GM23338 (cell line): ENCODE measurements at regions not wholly inside any gene's neighbourhood (a gene's known extent, or its start where the extent isn't known, plus 50 kb on each side); places are given as distances from the start of the nearest gene placed in this dataset.

ENCODE experiments used
- ATAC-seq: fragments of 200-7000 bp; cut with Tn5 transposase; 3 replicates; pipeline ENCODE4 v1.9.1; 2020
- DNase-seq: peaks from one replicate; pipeline ENCODE4 v3.0.0-alpha.2; 2015; ENCODE audit warnings: low spot score
- H2AFZ ChIP-seq: fragments of 200-600 bp; sonication (generic); 2 replicates; pipeline ENCODE4 v1.8.0; 2016; ENCODE audit warnings: antibody characterized with exemption, mild to moderate bottlenecking, moderate library complexity
- H3F3A ChIP-seq: fragments of 200-600 bp; sonication (generic); replicated peaks from 2 replicates; pipeline ENCODE4 v1.8.0; 2017; ENCODE audit warnings: antibody characterized with exemption, mixed run types, low read depth
- H3K27ac ChIP-seq: fragments of 200-600 bp; sonication (generic); 2 replicates; pipeline ENCODE4 v1.6.1; 2016; ENCODE audit warnings: low read depth
- H3K27me3 ChIP-seq: fragments of 200-600 bp; sonication (generic); 2 replicates; pipeline ENCODE4 v1.8.0; 2016; ENCODE audit warnings: mild to moderate bottlenecking, mixed run types, moderate library complexity; ENCODE audit not compliant: insufficient read depth
- H3K36me3 ChIP-seq: fragments of 200-600 bp; sonication (generic); 2 replicates; pipeline ENCODE4 v1.8.0; 2016; ENCODE audit warnings: mild to moderate bottlenecking; ENCODE audit not compliant: insufficient read depth
- H3K4me1 ChIP-seq: fragments of 200-600 bp; sonication (generic); 2 replicates; pipeline ENCODE4 v1.8.0; 2016; ENCODE audit warnings: mild to moderate bottlenecking, moderate library complexity; ENCODE audit not compliant: insufficient read depth
- H3K4me2 ChIP-seq: fragments of 200-600 bp; sonication (generic); 2 replicates; pipeline ENCODE4 v1.7.1; 2017; ENCODE audit warnings: mixed run types
- H3K4me3 ChIP-seq: fragments of 200-600 bp; sonication (generic); 2 replicates; pipeline ENCODE4 v1.6.1; 2016; ENCODE audit warnings: mixed run types
- H3K79me2 ChIP-seq: fragments of 200-600 bp; sonication (generic); replicated peaks from 2 replicates; pipeline ENCODE4 v1.8.0; 2017; ENCODE audit warnings: mild to moderate bottlenecking; ENCODE audit not compliant: insufficient read depth
- H3K9me2 ChIP-seq: fragments of 200-600 bp; sonication (generic); 2 replicates; pipeline ENCODE4 v1.8.0; 2017; ENCODE audit not compliant: insufficient read depth
- H4K20me1 ChIP-seq: fragments of 200-600 bp; sonication (generic); replicated peaks from 2 replicates; pipeline ENCODE4 v1.8.0; 2017; ENCODE audit warnings: mild to moderate bottlenecking; ENCODE audit not compliant: insufficient read depth
- H3K27ac Mint-ChIP-seq: 2 replicates; pipeline ENCODE4 v1.8.0; 2020; ENCODE audit warnings: inconsistent platforms, mild to moderate bottlenecking, moderate library complexity, mixed read lengths
- H3K27me3 Mint-ChIP-seq: 3 replicates; pipeline ENCODE4 v1.8.0; 2022; ENCODE audit warnings: low read depth, mild to moderate bottlenecking, moderate library complexity, mixed read lengths, inconsistent platforms; ENCODE audit not compliant: insufficient read depth, poor library complexity
- H3K36me3 Mint-ChIP-seq: 3 replicates; pipeline ENCODE4 v1.8.0; 2021; ENCODE audit warnings: low read depth, mild to moderate bottlenecking, inconsistent platforms, moderate library complexity, mixed read lengths
- H3K4me1 Mint-ChIP-seq: 3 replicates; pipeline ENCODE4 v1.8.0; 2020; ENCODE audit warnings: mild to moderate bottlenecking, inconsistent platforms, mixed read lengths
- H3K4me3 Mint-ChIP-seq: 3 replicates; pipeline ENCODE4 v1.8.0; 2021; ENCODE audit warnings: moderate library complexity, mild to moderate bottlenecking, inconsistent platforms, mixed read lengths
- H3K9me3 Mint-ChIP-seq: 3 replicates; pipeline ENCODE4 v1.8.0; 2020; ENCODE audit warnings: moderate library complexity, mild to moderate bottlenecking, inconsistent platforms, mixed read lengths
- CREB1 ChIP-seq: fragments of 250-450 bp; sonication (Bioruptor Pico); IDR thresholded peaks from 2 replicates; pipeline ENCODE4 v1.5.0; 2020; ENCODE audit warnings: low read depth, mild to moderate bottlenecking, moderate library complexity
- CTCF ChIP-seq, 2 experiments: fragments of 200-600 bp in 1 of 2; sonication (generic) in 1 of 2; conservative IDR thresholded peaks; 2 replicates each; pipeline versions ENCODE4 v1.5.1 to v1.6.1; 2016 to 2017; ENCODE audit warnings: antibody characterized with exemption in 2 of 2, low read depth in 2 of 2, mild to moderate bottlenecking in 2 of 2, moderate library complexity in 1 of 2
- ETS1 ChIP-seq: IDR thresholded peaks from 2 replicates; pipeline ENCODE4 v1.6.1; 2016; ENCODE audit warnings: antibody characterized with exemption
- EZH2phosphoT487 ChIP-seq: fragments of 200-600 bp; sonication (generic); IDR thresholded peaks from one replicate; pipeline ENCODE4 v1.8.1; 2018; ENCODE audit warnings: antibody characterized with exemption; ENCODE audit not compliant: unreplicated experiment
- NANOG ChIP-seq: IDR thresholded peaks from 2 replicates; pipeline ENCODE4 v1.6.1; 2016; ENCODE audit warnings: antibody characterized with exemption, borderline replicate concordance
- POLR2AphosphoS5 ChIP-seq: IDR thresholded peaks from 2 replicates; pipeline ENCODE4 v1.6.1; 2016; ENCODE audit warnings: antibody characterized with exemption, low read depth
- STAT1 ChIP-seq: IDR thresholded peaks from one replicate; pipeline ENCODE4 v1.6.1; 2016; ENCODE audit warnings: antibody characterized with exemption; ENCODE audit not compliant: unreplicated experiment
- ZNF331 ChIP-seq: fragments of 250-450 bp; sonication (Bioruptor Pico); IDR thresholded peaks from 2 replicates; pipeline ENCODE4 v1.5.0; 2020; ENCODE audit warnings: low read depth, mild to moderate bottlenecking, moderate library complexity

- TF ChIP-seq ETS1, result no peak
Measured at GRCh38 chr2:164242409-164242808, 378.9 kb downstream of the GRB14 start (continued).

- Histone ChIP-seq H3K9me2 (no peaks in the 10 kb centered on the region), H3K4me1 (no peaks in the 10 kb centered on the region), H2AFZ (no peak overlapping the region), H3F3A (no peaks in the 10 kb centered on the region), H3K4me2 (no peak overlapping the region), H3K36me3 (no peaks in the 10 kb centered on the region), H3K79me2 (no peaks in the 10 kb centered on the region), H4K20me1 (no peaks in the 10 kb centered on the region), H3K27ac (no peak overlapping the region), H3K27me3 (no peaks in the 10 kb centered on the region), H3K4me3 (no peak overlapping the region)
- no peak for ATAC-seq
- no peak for DNase-seq
- TF ChIP-seq NANOG (no peak), ETS1 (no peak), POLR2AphosphoS5 (no peak), STAT1 (no peak), CTCF (conservative IDR thresholded peaks at IDR 0.05; ENCODE audit: low read depth in 2 of 2) (no peak), EZH2phosphoT487 (no peak), ZNF331 (no peak)
- H3K36me3 Mint-ChIP-seq, result no peaks in the 10 kb centered on the region
- H3K27me3 Mint-ChIP-seq, result no peaks in the 10 kb centered on the region
- H3K4me1 Mint-ChIP-seq, result no peaks in the 10 kb centered on the region
- H3K27ac Mint-ChIP-seq, result no peak overlapping the region
- H3K9me3 Mint-ChIP-seq, result no peaks in the 10 kb centered on the region
- H3K4me3 Mint-ChIP-seq, result no peak overlapping the region
Measured at GRCh38 chr2:164234074-164234473, 387.2 kb downstream of the GRB14 start.

- H3K4me1 Mint-ChIP-seq, result no peaks in the 10 kb centered on the region
- no peak for ATAC-seq
- no peaks in the 10 kb centered on the region for H3K79me2 ChIP-seq
- H3K4me3 Mint-ChIP-seq, result no peak overlapping the region
- no peaks in the 10 kb centered on the region for H3K27me3 Mint-ChIP-seq
- no peaks in the 10 kb centered on the region for H3K36me3 ChIP-seq
- H3K4me2 ChIP-seq, result no peak overlapping the region
- no peak overlapping the region for H3K4me3 ChIP-seq
- no peak overlapping the region for H3K27ac ChIP-seq
- no peak overlapping the region for H2AFZ ChIP-seq
- no peaks in the 10 kb centered on the region for H3K9me3 Mint-ChIP-seq
- no peaks in the 10 kb centered on the region for H4K20me1 ChIP-seq
- DNase-seq, result no peak
- no peaks in the 10 kb centered on the region for H3K27me3 ChIP-seq
- no peaks in the 10 kb centered on the region for H3F3A ChIP-seq
- no peaks in the 10 kb centered on the region for H3K4me1 ChIP-seq
- no peaks in the 10 kb centered on the region for H3K9me2 ChIP-seq
- H3K36me3 Mint-ChIP-seq, result no peaks in the 10 kb centered on the region
- H3K27ac Mint-ChIP-seq, result no peak overlapping the region
- TF ChIP-seq CTCF (conservative IDR thresholded peaks at IDR 0.05; ENCODE audit: low read depth in 2 of 2) (no peak), EZH2phosphoT487 (no peak), ZNF331 (no peak), CREB1 (CRISPR knock-in tag) (no peak)
Measured at GRCh38 chr2:164224007-164224406, 397.3 kb downstream of the GRB14 start.
